ENCODE measurements at regions not wholly inside any gene's neighbourhood (a gene's known extent, or its start where the extent isn't known, plus 50 kb on each side); places are given as distances from the start of the nearest gene placed in this dataset.

- CTCF ChIA-PET, result no interaction called here
- TF ChIP-seq ZBTB33 (IDR thresholded peaks at IDR 0.05; ENCODE audit: extremely low read depth, insufficient replicate concordance, low read length) (no peak), EZH2 (IDR thresholded peaks at IDR 0.05) (no peak), SP1 (IDR thresholded peaks at IDR 0.05; ENCODE audit: low read depth) (no peak), ATF3 (IDR thresholded peaks at IDR 0.05) (no peak), REST (IDR thresholded peaks at IDR 0.05; ENCODE audit: low read depth) (no peak), EZH2phosphoT487 (IDR thresholded peaks at IDR 0.05; ENCODE audit: borderline replicate concordance) (no peak), RAD21 (IDR thresholded peaks at IDR 0.05; ENCODE audit: low read depth) (no peak), CTCF (IDR thresholded peaks at IDR 0.05 in 2 of 3, conservative IDR thresholded peaks at IDR 0.05 in 1 of 3; ENCODE audit: borderline replicate concordance in 1 of 3, insufficient read depth in 1 of 3, low read depth in 2 of 3, low read length in 2 of 3) (no peak), JUND (IDR thresholded peaks at IDR 0.05) (no peak), CEBPB (IDR thresholded peaks at IDR 0.05; ENCODE audit: low read depth) (no peak), TCF7L2 (IDR thresholded peaks at IDR 0.05; ENCODE audit: borderline replicate concordance, extremely low read depth, insufficient read depth, insufficient read length) (no peak), YY1 (IDR thresholded peaks at IDR 0.05; ENCODE audit: extremely low read depth, insufficient replicate concordance, low read depth, low read length) (no peak), ZFX (IDR thresholded peaks at IDR 0.05) (no peak), SIN3A (IDR thresholded peaks at IDR 0.05; ENCODE audit: low read depth) (no peak), FOSL1 (IDR thresholded peaks at IDR 0.05; ENCODE audit: low read depth) (no peak), ELF1 (IDR thresholded peaks at IDR 0.05; ENCODE audit: borderline replicate concordance, low read depth) (no peak), SRF (IDR thresholded peaks at IDR 0.05; ENCODE audit: low read depth) (no peak)
Observed at GRCh38 chr2:2409481-2409880, 78.4 kb upstream of the MYT1L start.

More at GRCh38 chr2:2409481-2409880, 78.4 kb upstream of the MYT1L start:
- Histone ChIP-seq H3K4me2 (ENCODE audit: low read length) (no peak overlapping the region), H3K27me3 (ENCODE audit: insufficient read depth, low read length) (no peaks in the 10 kb centered on the region), H3K4me1 (ENCODE audit: control insufficient read depth in 1 of 2, insufficient read depth in 2 of 2, low read length in 2 of 2) (no peaks in the 10 kb centered on the region), H3K9ac (ENCODE audit: low read length) (no peak overlapping the region), H3K9me2 (ENCODE audit: insufficient read depth) (no peaks in the 10 kb centered on the region), H3K27ac (ENCODE audit: low read depth, low read length) (no peak overlapping the region), H2AFZ (ENCODE audit: low read depth, low read length, poor library complexity, severe bottlenecking) (no peak overlapping the region), H4K20me1 (ENCODE audit: insufficient read depth) (no peaks in the 10 kb centered on the region), H3K36me3 (ENCODE audit: control insufficient read depth in 1 of 2, insufficient read depth in 2 of 2, low read length in 2 of 2) (no peaks in the 10 kb centered on the region), H3K9me3 (ENCODE audit: control insufficient read depth in 1 of 2, insufficient read depth in 1 of 2, low read depth in 1 of 2, low read length in 2 of 2) (peaks cover 7 to 8% of the 10 kb centered on the region in 2 experiments; a peak in 2 of 4 replicates), H3K4me3 (replicated peaks in 1 of 2; ENCODE audit: low read depth in 1 of 2, low read length in 2 of 2) (no peak overlapping the region), H3K79me2 (ENCODE audit: insufficient read depth, low read length) (no peaks in the 10 kb centered on the region)
- DNase-seq (ENCODE audit: low read depth, low spot score) (no peak), ATAC-seq (no peak)
- intact Hi-C loops (cut with micrococcal nuclease), result no loop called here
- no TSS peak for BruUV-seq (replicated peaks)
- ChIA-PET POLR2A (no interaction called here), RAD21 (ENCODE audit: low non-redundant PET in 1 of 2, low total read pairs in 2 of 2, uncharacterized antibody in 2 of 2, unreplicated experiment in 2 of 2) (no interaction called here)

Measured in HCT116 (cell line).